ENCODE measurements at regions not wholly inside any gene's neighbourhood (a gene's known extent, or its start where the extent isn't known, plus 50 kb on each side); places are given as distances from the start of the nearest gene placed in this dataset.

GRCh38 chr4:156527237-156527993 lies 444.2 kb downstream of the PDGFC start:
- no peak for TF ChIP-seq CTCF (IDR thresholded peaks at IDR 0.05; ENCODE audit: control extremely low read depth, extremely low read depth, low read depth, missing control alignments)
- CTCF ChIA-PET, result no interaction called here
- DNase-seq (ENCODE audit: extremely low spot score), result no peak
- POLR2A ChIA-PET, result no interaction called here

GRCh38 chr4:156523991-156524390 lies 447.6 kb downstream of the PDGFC start:
- no peak for DNase-seq (ENCODE audit: extremely low spot score)
- POLR2A ChIA-PET, result no interaction called here
- CTCF ChIA-PET, result no interaction called here
- TF ChIP-seq CTCF (IDR thresholded peaks at IDR 0.05; ENCODE audit: control extremely low read depth, extremely low read depth, low read depth, missing control alignments), result no peak

GRCh38 chr4:156523492-156523891 lies 448.1 kb downstream of the PDGFC start:
- TF ChIP-seq CTCF (IDR thresholded peaks at IDR 0.05; ENCODE audit: control extremely low read depth, extremely low read depth, low read depth, missing control alignments), result no peak
- POLR2A ChIA-PET, result no interaction called here
- no peak for DNase-seq (ENCODE audit: extremely low spot score)
- CTCF ChIA-PET, result no interaction called here

- ChIA-PET CTCF (no interaction called here), POLR2A (no interaction called here)
- TF ChIP-seq CTCF (IDR thresholded peaks at IDR 0.05; ENCODE audit: control extremely low read depth, extremely low read depth, low read depth, missing control alignments), result no peak
- no peak for DNase-seq (ENCODE audit: extremely low spot score)
Measured at GRCh38 chr4:156521631-156522030, 450.0 kb downstream of the PDGFC start.

GRCh38 chr4:156517956-156518355 lies 453.6 kb downstream of the PDGFC start:
- TF ChIP-seq CTCF (IDR thresholded peaks at IDR 0.05; ENCODE audit: control extremely low read depth, extremely low read depth, low read depth, missing control alignments), result no peak
- DNase-seq (ENCODE audit: extremely low spot score), result no peak
- POLR2A ChIA-PET, result no interaction called here
- CTCF ChIA-PET, result no interaction called here

GRCh38 chr4:156517546-156517945 lies 454.1 kb downstream of the PDGFC start:
- CTCF ChIA-PET, result interaction anchor here (1.2 kb wide), 1 partner anchor 9 kb away, joined by 3 read pairs; no protein-coding TSS in a partner anchor
- no peak for TF ChIP-seq CTCF (IDR thresholded peaks at IDR 0.05; ENCODE audit: control extremely low read depth, extremely low read depth, low read depth, missing control alignments)
- POLR2A ChIA-PET, result no interaction called here
- DNase-seq (ENCODE audit: extremely low spot score), result no peak
